Uterus (tissue), 3 donors: ENCODE measurements at regions not wholly inside any gene's neighbourhood (a gene's known extent, or its start where the extent isn't known, plus 50 kb on each side); places are given as distances from the start of the nearest gene placed in this dataset.

Experiments used
- DNase-seq, 2 donors: peaks; one replicate each; pipeline ENCODE4 v3.0.0-alpha.2; 2019 to 2020
- H3K27ac ChIP-seq, 2 donors: fragments of 200-600 bp; sonication (generic); 1 replicate in 1 of 2; 2 replicates in 1 of 2; pipeline ENCODE4 v1.5.1; 2016 to 2018
- H3K27me3 ChIP-seq, 2 donors: fragments of 200-600 bp; sonication (generic); one replicate each; pipeline ENCODE4 v1.5.1; 2018 to 2019; ENCODE audit warnings: control low read depth in 1 of 2
- H3K36me3 ChIP-seq, 2 donors: fragments of 200-600 bp; sonication (generic); one replicate each; pipeline ENCODE4 v1.5.1; 2019; ENCODE audit warnings: control low read depth in 1 of 2
- H3K4me1 ChIP-seq, 2 donors: fragments of 200-600 bp; sonication (generic); one replicate each; pipeline ENCODE4 v1.5.1; 2018 to 2019; ENCODE audit warnings: control low read depth in 1 of 2
- H3K4me3 ChIP-seq, 2 donors: fragments of 200-600 bp; sonication (generic); 1 replicate in 1 of 2; 2 replicates in 1 of 2; pipeline ENCODE4 v1.5.1; 2018 to 2019; ENCODE audit warnings: mild to moderate bottlenecking in 1 of 2
- H3K9me3 ChIP-seq, 2 donors: fragments of 200-600 bp; sonication (generic); one replicate each; pipeline ENCODE4 v1.5.1; 2019; ENCODE audit warnings: control low read depth in 1 of 2
- CTCF ChIP-seq, 4 experiments: fragments of 200-600 bp in 2 of 4; fragments of 450-650 bp in 2 of 4; sonication (generic) in 2 of 4; IDR thresholded peaks; one replicate each; pipeline ENCODE4 v1.5.1; 2016 to 2019; ENCODE audit warnings: antibody characterized with exemption in 4 of 4, mild to moderate bottlenecking in 2 of 4, moderate library complexity in 1 of 4
- POLR2A ChIP-seq, 2 donors: fragments of 450-650 bp; IDR thresholded peaks; one replicate each; pipeline ENCODE4 v1.6.1; 2016; ENCODE audit warnings: antibody characterized with exemption in 2 of 2, mild to moderate bottlenecking in 1 of 2, moderate library complexity in 1 of 2
- intact Hi-C: fragments of 100-400 bp; cut with DNase I; formaldehyde crosslinking; loops from one replicate; pipeline ENCODE4 v1.15.1; 2023; ENCODE audit warnings: low total_unique reads
- donor health status: DM: yes; HTN: yes; CAD: no.

- Histone ChIP-seq H3K9me3 (no peaks in the 10 kb centered on the region), H3K27ac (no peak overlapping the region), H3K36me3 (no peaks in the 10 kb centered on the region), H3K27me3 (no peaks in the 10 kb centered on the region), H3K4me3 (no peak overlapping the region), H3K4me1 (no peaks in the 10 kb centered on the region)
- TF ChIP-seq CTCF (IDR thresholded peaks at IDR 0.05) (no peak), POLR2A (IDR thresholded peaks at IDR 0.05) (no peak)
- intact Hi-C loops, result no loop called here
- no peak for DNase-seq
Observed at GRCh38 chr5:175357995-175358394, 86.0 kb downstream of the DRD1 start.

DNA sequence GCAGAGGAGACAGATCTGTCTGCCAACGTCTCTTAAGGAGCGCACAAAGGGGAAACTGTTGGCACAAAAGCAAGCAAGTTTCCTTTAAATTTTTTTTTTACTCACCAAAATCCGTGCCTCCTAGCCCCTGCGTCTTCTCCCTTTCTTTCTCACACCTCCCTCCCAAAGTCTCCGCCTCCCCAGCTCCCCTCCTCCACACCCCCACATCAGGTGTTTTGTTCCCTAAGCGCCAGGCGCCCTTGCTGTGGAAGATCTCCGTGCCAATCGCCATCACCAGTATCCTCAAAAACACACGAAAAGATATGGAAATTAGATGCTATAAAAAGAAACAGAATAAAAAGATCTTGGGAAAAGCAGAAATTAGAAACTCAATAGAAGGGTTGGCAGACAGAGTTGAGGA lies 87.6 kb downstream of the DRD1 start:
- H3K4me1 ChIP-seq, result no peaks in the 10 kb centered on the region
- no peak overlapping the region for H3K27ac ChIP-seq
- H3K36me3 ChIP-seq, result no peaks in the 10 kb centered on the region
- DNase-seq, result no peak
- H3K9me3 ChIP-seq, result no peaks in the 10 kb centered on the region
- intact Hi-C loops, result no loop called here
- no peak for TF ChIP-seq CTCF (IDR thresholded peaks at IDR 0.05)
- no peak for TF ChIP-seq POLR2A (IDR thresholded peaks at IDR 0.05)
- no peaks in the 10 kb centered on the region for H3K27me3 ChIP-seq
- no peak overlapping the region for H3K4me3 ChIP-seq

GRCh38 chr5:175354964-175355363 lies 89.0 kb downstream of the DRD1 start:
- Histone ChIP-seq H3K27me3 (no peaks in the 10 kb centered on the region), H3K4me1 (no peaks in the 10 kb centered on the region), H3K4me3 (no peak overlapping the region), H3K27ac (no peak overlapping the region), H3K9me3 (no peaks in the 10 kb centered on the region), H3K36me3 (no peaks in the 10 kb centered on the region)
- TF ChIP-seq CTCF (IDR thresholded peaks at IDR 0.05) (no peak), POLR2A (IDR thresholded peaks at IDR 0.05) (no peak)
- intact Hi-C loops, result no loop called here
- no peak for DNase-seq

DNA sequence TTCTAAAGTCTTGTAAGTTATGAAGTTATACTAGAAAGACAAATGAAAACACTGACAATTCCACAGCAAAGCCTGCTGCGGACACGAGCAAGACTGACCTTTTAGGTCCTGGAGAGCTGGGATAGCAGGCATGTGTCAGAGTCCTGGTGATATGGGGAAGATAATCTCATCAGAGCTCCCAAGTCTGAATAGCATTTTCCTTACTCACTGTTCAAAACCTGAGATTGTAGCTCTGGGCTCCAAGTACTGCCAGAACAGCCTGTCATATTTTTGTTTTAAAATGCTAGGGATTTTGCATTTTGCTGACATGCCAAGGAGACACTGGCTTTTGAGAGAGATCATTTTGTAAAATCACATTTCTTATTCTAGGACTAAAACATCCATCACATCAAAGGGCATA lies 90.1 kb downstream of the DRD1 start:
- no peaks in the 10 kb centered on the region for H3K9me3 ChIP-seq
- TF ChIP-seq POLR2A (IDR thresholded peaks at IDR 0.05), result no peak
- no peak for TF ChIP-seq CTCF (IDR thresholded peaks at IDR 0.05)
- H3K27ac ChIP-seq, result no peak overlapping the region
- H3K4me1 ChIP-seq, result no peaks in the 10 kb centered on the region
- no peaks in the 10 kb centered on the region for H3K36me3 ChIP-seq
- no peak overlapping the region for H3K4me3 ChIP-seq
- no peak for DNase-seq
- no peaks in the 10 kb centered on the region for H3K27me3 ChIP-seq
- intact Hi-C loops, result no loop called here

DNA sequence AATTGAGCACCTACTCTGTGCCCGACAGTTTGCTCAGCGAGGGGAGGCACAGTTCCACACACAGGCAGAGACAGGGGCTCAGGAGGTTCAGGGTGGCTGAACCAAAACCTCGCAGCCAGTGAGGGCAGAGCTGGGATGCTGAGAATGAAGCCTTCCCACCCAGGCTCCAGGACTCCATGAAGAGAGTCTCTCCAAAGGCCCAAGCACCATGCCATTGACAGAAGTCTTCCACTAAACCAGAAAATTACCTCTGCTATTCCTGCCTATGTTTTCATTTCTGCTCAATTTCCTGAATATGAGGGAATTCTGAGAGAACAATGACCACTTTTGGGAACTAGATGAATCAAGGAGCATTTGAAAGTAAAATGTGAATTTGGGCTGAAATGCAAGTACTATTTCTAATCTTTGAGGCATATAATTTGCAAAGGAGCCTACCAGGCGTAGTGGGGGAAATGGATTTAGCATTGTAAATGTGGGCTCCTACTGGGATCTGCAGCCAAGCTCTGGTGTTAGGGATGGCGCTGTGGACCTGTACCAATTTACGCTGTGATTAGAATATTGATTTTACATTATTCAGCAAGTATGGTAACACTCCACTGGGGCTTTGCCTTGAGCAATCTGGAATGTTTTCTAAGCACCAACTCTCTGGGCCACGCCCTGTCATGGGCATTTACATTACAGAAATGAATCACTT lies 91.9 kb downstream of the DRD1 start:
- no peak overlapping the region for H3K4me3 ChIP-seq
- no peak overlapping the region for H3K27ac ChIP-seq
- H3K4me1 ChIP-seq, result no peaks in the 10 kb centered on the region
- no peaks in the 10 kb centered on the region for H3K36me3 ChIP-seq
- TF ChIP-seq POLR2A (IDR thresholded peaks at IDR 0.05) (no peak), CTCF (IDR thresholded peaks at IDR 0.05) (no peak)
- H3K27me3 ChIP-seq, result no peaks in the 10 kb centered on the region
- DNase-seq, result no peak
- intact Hi-C loops, result no loop called here
- no peaks in the 10 kb centered on the region for H3K9me3 ChIP-seq
